Testis (tissue), 2 donors: ENCODE measurements at regions not wholly inside any gene's neighbourhood (a gene's known extent, or its start where the extent isn't known, plus 50 kb on each side); places are given as distances from the start of the nearest gene placed in this dataset.

Experiments
- POLR2A ChIP-seq: fragments of 450-650 bp; IDR thresholded peaks from one replicate; pipeline ENCODE4 v1.6.1; 2017; ENCODE audit warnings: antibody characterized with exemption, mild to moderate bottlenecking, moderate library complexity
- TF ChIP-seq, protein P1 (sequence below), 3 experiments: fragments of 450-650 bp in 2 of 3; fragments of 200-600 bp in 1 of 3; sonication (generic) in 1 of 3; IDR thresholded peaks; one replicate each; pipeline ENCODE4 v1.5.1; 2016 to 2019; ENCODE audit warnings: antibody characterized with exemption in 3 of 3, mild to moderate bottlenecking in 2 of 3, moderate library complexity in 1 of 3

DNA sequence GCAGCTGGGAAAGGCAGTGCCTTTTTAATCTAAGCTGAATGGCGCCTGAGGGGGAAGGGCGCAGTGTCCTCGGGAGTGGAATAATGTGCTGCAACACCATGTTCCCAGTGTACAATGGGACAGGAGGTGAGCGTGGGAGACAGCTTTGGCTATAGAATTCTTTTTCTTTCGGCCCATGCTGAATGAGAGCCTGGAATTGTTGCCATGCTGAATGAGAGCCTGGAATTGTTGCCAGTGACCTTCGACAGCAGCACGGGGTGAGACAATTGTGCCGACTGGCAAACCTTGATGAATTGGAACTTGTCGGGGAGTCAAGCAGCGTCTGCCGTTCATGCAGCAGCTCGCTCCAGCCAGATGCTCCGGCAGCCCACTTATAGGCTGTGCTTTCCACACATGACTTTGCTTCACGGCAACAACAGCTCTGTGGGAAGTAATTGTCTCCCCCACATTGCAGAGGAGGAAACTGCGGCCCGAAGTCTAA lies 141.4 kb upstream of the E2F8 start:
- no peak for TF ChIP-seq POLR2A
- TF ChIP-seq, protein P1, sequence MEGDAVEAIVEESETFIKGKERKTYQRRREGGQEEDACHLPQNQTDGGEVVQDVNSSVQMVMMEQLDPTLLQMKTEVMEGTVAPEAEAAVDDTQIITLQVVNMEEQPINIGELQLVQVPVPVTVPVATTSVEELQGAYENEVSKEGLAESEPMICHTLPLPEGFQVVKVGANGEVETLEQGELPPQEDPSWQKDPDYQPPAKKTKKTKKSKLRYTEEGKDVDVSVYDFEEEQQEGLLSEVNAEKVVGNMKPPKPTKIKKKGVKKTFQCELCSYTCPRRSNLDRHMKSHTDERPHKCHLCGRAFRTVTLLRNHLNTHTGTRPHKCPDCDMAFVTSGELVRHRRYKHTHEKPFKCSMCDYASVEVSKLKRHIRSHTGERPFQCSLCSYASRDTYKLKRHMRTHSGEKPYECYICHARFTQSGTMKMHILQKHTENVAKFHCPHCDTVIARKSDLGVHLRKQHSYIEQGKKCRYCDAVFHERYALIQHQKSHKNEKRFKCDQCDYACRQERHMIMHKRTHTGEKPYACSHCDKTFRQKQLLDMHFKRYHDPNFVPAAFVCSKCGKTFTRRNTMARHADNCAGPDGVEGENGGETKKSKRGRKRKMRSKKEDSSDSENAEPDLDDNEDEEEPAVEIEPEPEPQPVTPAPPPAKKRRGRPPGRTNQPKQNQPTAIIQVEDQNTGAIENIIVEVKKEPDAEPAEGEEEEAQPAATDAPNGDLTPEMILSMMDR (IDR thresholded peaks at IDR 0.05) = no peak
